ENCODE measurements at regions not wholly inside any gene's neighbourhood (a gene's known extent, or its start where the extent isn't known, plus 50 kb on each side); places are given as distances from the start of the nearest gene placed in this dataset.

- CTCF ChIA-PET = interaction anchor here (0.9 to 1.1 kb wide), 2 partner anchors 13 to 38 kb away, joined by 3 to 4 read pairs; no protein-coding TSS in a partner anchor
- Histone ChIP-seq H3K9me3 (ENCODE audit: control insufficient read depth, insufficient read depth, low read length) (no peaks in the 10 kb centered on the region), H3K27me3 (ENCODE audit: control insufficient read depth, insufficient read depth, low read length) (no peaks in the 10 kb centered on the region), H3K4me3 (ENCODE audit: low read depth, low read length) (no peak overlapping the region), H3K27ac (ENCODE audit: low read depth, low read length) (no peak overlapping the region)
- POLR2A ChIA-PET = interaction anchor here (0.8 kb wide), 1 partner anchor 37 kb away, joined by 3 read pairs; no protein-coding TSS in a partner anchor
- TF ChIP-seq CTCF (IDR thresholded peaks at IDR 0.05; ENCODE audit: low read depth, low read length) = no peak
- DNase-seq (ENCODE audit: low read depth, low spot score) = no peak
Measured at GRCh38 chr5:173512637-173513435, 103.6 kb downstream of the BOD1 start.

- TF ChIP-seq CTCF (IDR thresholded peaks at IDR 0.05; ENCODE audit: low read depth, low read length) = no peak
- POLR2A ChIA-PET = no interaction called here
- Histone ChIP-seq H3K4me3 (ENCODE audit: low read depth, low read length) (no peak overlapping the region), H3K9me3 (ENCODE audit: control insufficient read depth, insufficient read depth, low read length) (no peaks in the 10 kb centered on the region; the same call in 1 of the 2 replicates), H3K27ac (ENCODE audit: low read depth, low read length) (no peak overlapping the region), H3K27me3 (ENCODE audit: control insufficient read depth, insufficient read depth, low read length) (no peaks in the 10 kb centered on the region)
- DNase-seq (ENCODE audit: low read depth, low spot score) = no peak
- CTCF ChIA-PET = interaction anchor here (0.6 kb wide), 1 partner anchor 34 kb away, joined by 3 read pairs; no protein-coding TSS in a partner anchor
Measured at GRCh38 chr5:173509060-173509459, 107.4 kb downstream of the BOD1 start.

GRCh38 chr5:173507171-173507570 lies 109.3 kb downstream of the BOD1 start:
- H3K9me3 ChIP-seq (ENCODE audit: control insufficient read depth, insufficient read depth, low read length) = no peaks in the 10 kb centered on the region; the same call in none of the 2 replicates
- no peaks in the 10 kb centered on the region for H3K27me3 ChIP-seq (ENCODE audit: control insufficient read depth, insufficient read depth, low read length)
- no peak overlapping the region for H3K4me3 ChIP-seq (ENCODE audit: low read depth, low read length)
- ChIA-PET CTCF (no interaction called here), POLR2A (no interaction called here)
- no peak for TF ChIP-seq CTCF (IDR thresholded peaks at IDR 0.05; ENCODE audit: low read depth, low read length)
- no peak for DNase-seq (ENCODE audit: low read depth, low spot score)
- H3K27ac ChIP-seq (ENCODE audit: low read depth, low read length) = no peak overlapping the region

GRCh38 chr5:173505634-173506033 lies 110.8 kb downstream of the BOD1 start:
- no peak for DNase-seq (ENCODE audit: low read depth, low spot score)
- ChIA-PET POLR2A (no interaction called here), CTCF (no interaction called here)
- no peak for TF ChIP-seq CTCF (IDR thresholded peaks at IDR 0.05; ENCODE audit: low read depth, low read length)
- Histone ChIP-seq H3K9me3 (ENCODE audit: control insufficient read depth, insufficient read depth, low read length) (no peaks in the 10 kb centered on the region; the same call in none of the 2 replicates), H3K27ac (ENCODE audit: low read depth, low read length) (no peak overlapping the region), H3K4me3 (ENCODE audit: low read depth, low read length) (no peak overlapping the region), H3K27me3 (ENCODE audit: control insufficient read depth, insufficient read depth, low read length) (no peaks in the 10 kb centered on the region)

- CTCF ChIA-PET = no interaction called here
- DNase-seq (ENCODE audit: low read depth, low spot score) = no peak
- H3K4me3 ChIP-seq (ENCODE audit: low read depth, low read length) = no peak overlapping the region
- H3K9me3 ChIP-seq (ENCODE audit: control insufficient read depth, insufficient read depth, low read length) = no peaks in the 10 kb centered on the region; the same call in none of the 2 replicates
- H3K27me3 ChIP-seq (ENCODE audit: control insufficient read depth, insufficient read depth, low read length) = no peaks in the 10 kb centered on the region
- TF ChIP-seq CTCF (IDR thresholded peaks at IDR 0.05; ENCODE audit: low read depth, low read length) = no peak
- POLR2A ChIA-PET = no interaction called here
- no peak overlapping the region for H3K27ac ChIP-seq (ENCODE audit: low read depth, low read length)
Measured at GRCh38 chr5:173501922-173502321, 114.5 kb downstream of the BOD1 start.
